Hepatocyte (in vitro differentiated cells): ENCODE measurements at regions not wholly inside any gene's neighbourhood (a gene's known extent, or its start where the extent isn't known, plus 50 kb on each side); places are given as distances from the start of the nearest gene placed in this dataset.

Experiments
- CTCF ChIP-seq: fragments of 200-600 bp; sonication (generic); IDR thresholded peaks from 2 replicates; pipeline ENCODE4 v1.5.1; 2016; ENCODE audit warnings: antibody characterized with exemption, mild to moderate bottlenecking; ENCODE audit not compliant: poor library complexity
- EZH2 ChIP-seq: fragments of 200-600 bp; sonication (generic); IDR thresholded peaks from 2 replicates; pipeline ENCODE4 v1.6.1; 2016; ENCODE audit warnings: antibody characterized with exemption, mild to moderate bottlenecking, borderline replicate concordance

- TF ChIP-seq CTCF (no peak), EZH2 (no peak)
These were observed 468.6 kb upstream of the ARRDC3 start for GRCh38 chr5:91851670-91852069.
